Endothelial cell of umbilical vein (primary cell): ENCODE measurements at regions not wholly inside any gene's neighbourhood (a gene's known extent, or its start where the extent isn't known, plus 50 kb on each side); places are given as distances from the start of the nearest gene placed in this dataset.

Source experiments
- BruUV-seq: library from RNA; stranded (reverse); fragments of 400-500 nt; replicated peaks from 2 replicates; lab custom pipeline; 2021; lab: Mats Ljungman, UMichigan
- CTCF ChIA-PET: fragments of 300-600, 350-600 bp; sonication (Branson Sonifier 250); formaldehyde crosslinking; loops from one replicate; lab custom pipeline; 2021; ENCODE audit warnings: antibody characterized with exemption, inconsistent platforms; lab: Charles Lee
- POLR2A ChIA-PET: fragments of 300-600, 350-600 bp; sonication (Branson Sonifier 250); formaldehyde crosslinking; loops from one replicate; lab custom pipeline; 2021; ENCODE audit warnings: antibody characterized with exemption, inconsistent platforms; lab: Charles Lee
- DNase-seq: peaks from one replicate; pipeline ENCODE4 v3.0.0-alpha.2; 2011; ENCODE audit warnings: low read depth, low spot score
- FAIRE-seq: peaks from 2 replicates; lab custom pipeline; 2011; peaks lifted over from hg19 to GRCh38; lab: Jason Lieb, UNC
- H2AFZ ChIP-seq: 2 replicates; pipeline ENCODE4 v1.6.0; 2012; ENCODE audit warnings: low read depth, low read length, control low read depth, inconsistent platforms
- H3K27ac ChIP-seq: 2 replicates; pipeline ENCODE4 v1.5.1; 2011; ENCODE audit warnings: low read depth, mild to moderate bottlenecking, control low read depth, low read length, moderate library complexity; ENCODE audit not compliant: insufficient read depth
- H3K27me3 ChIP-seq, 2 experiments: 2 replicates each; pipeline versions ENCODE4 v1.6.0 to v1.6.1; 2011; ENCODE audit warnings: low read length in 2 of 2, mixed read lengths in 1 of 2; ENCODE audit not compliant: control insufficient read depth in 2 of 2, insufficient read depth in 2 of 2
- H3K36me3 ChIP-seq, 2 experiments: 2 replicates in 1 of 2; 3 replicates in 1 of 2; pipeline ENCODE4 v1.5.1; 2011; ENCODE audit warnings: low read length in 2 of 2, mild to moderate bottlenecking in 1 of 2, moderate library complexity in 1 of 2; ENCODE audit not compliant: control insufficient read depth in 2 of 2, insufficient read depth in 2 of 2; ENCODE audit errors: extremely low read depth in 1 of 2
- H3K4me1 ChIP-seq: 3 replicates; pipeline ENCODE4 v1.5.1; 2011; ENCODE audit warnings: mild to moderate bottlenecking, low read length; ENCODE audit not compliant: control insufficient read depth, insufficient read depth; ENCODE audit errors: extremely low read depth
- H3K4me2 ChIP-seq: 2 replicates; pipeline ENCODE4 v1.6.1; 2011; ENCODE audit warnings: low read length, control low read depth, mixed read lengths; ENCODE audit not compliant: insufficient read depth
- H3K4me3 ChIP-seq, 3 experiments: fragments of 200-600 bp in 1 of 3; sonication (generic), shearing (Covaris generic) in 1 of 3; replicated peaks in 1 of 3; 2 replicates each; pipeline ENCODE4 v1.5.1; 2011 to 2016; ENCODE audit warnings: control low read depth in 3 of 3, low read length in 3 of 3, mild to moderate bottlenecking in 2 of 3, inconsistent platforms in 1 of 3, low read depth in 1 of 3, moderate library complexity in 1 of 3; ENCODE audit not compliant: insufficient read depth in 1 of 3
- H3K79me2 ChIP-seq: 2 replicates; pipeline ENCODE4 v1.6.0; 2012; ENCODE audit warnings: low read length, inconsistent platforms; ENCODE audit not compliant: control insufficient read depth, insufficient read depth
- H3K9ac ChIP-seq: replicated peaks from 2 replicates; pipeline ENCODE3; 2011; ENCODE audit warnings: low read length, control low read depth; ENCODE audit not compliant: insufficient read depth; ENCODE audit errors: extremely low read depth
- H3K9me1 ChIP-seq: replicated peaks from 3 replicates; pipeline ENCODE4 v1.6.0; 2011; ENCODE audit warnings: mild to moderate bottlenecking, low read length; ENCODE audit not compliant: control insufficient read depth, insufficient read depth; ENCODE audit errors: extremely low read depth
- H3K9me3 ChIP-seq: replicated peaks from 2 replicates; pipeline ENCODE4 v1.5.1; 2012; ENCODE audit warnings: low read length, inconsistent platforms; ENCODE audit not compliant: control insufficient read depth, insufficient read depth
- H4K20me1 ChIP-seq: replicated peaks from 2 replicates; pipeline ENCODE3; 2011; ENCODE audit warnings: mild to moderate bottlenecking, low read length; ENCODE audit not compliant: control insufficient read depth, insufficient read depth; ENCODE audit errors: extremely low read depth
- EZH2 ChIP-seq: IDR thresholded peaks from 2 replicates; pipeline ENCODE4 v1.6.1; 2012; ENCODE audit warnings: borderline replicate concordance, low read depth, mild to moderate bottlenecking, moderate library complexity, low read length, inconsistent platforms; ENCODE audit not compliant: severe bottlenecking
- FOS ChIP-seq: IDR thresholded peaks from 2 replicates; pipeline ENCODE4 v1.6.1; 2011; ENCODE audit warnings: mild to moderate bottlenecking, low read length, moderate library complexity, borderline replicate concordance; ENCODE audit not compliant: insufficient read depth
- GATA2 ChIP-seq: IDR thresholded peaks from 2 replicates; pipeline ENCODE4 v1.7.0; 2011; ENCODE audit warnings: low read depth, mild to moderate bottlenecking, moderate library complexity, mixed read lengths, low read length; ENCODE audit not compliant: insufficient read length, insufficient read depth
- JUN ChIP-seq: IDR thresholded peaks from 2 replicates; pipeline ENCODE4 v1.6.1; 2011; ENCODE audit warnings: borderline replicate concordance, low read depth; ENCODE audit not compliant: insufficient read length, insufficient read depth
- MYC ChIP-seq: IDR thresholded peaks from one replicate; pipeline ENCODE4 v1.6.1; 2011; ENCODE audit warnings: mild to moderate bottlenecking, low read depth, low read length
- dilution Hi-C: fragments of 300-500 bp; cut with MboI; formaldehyde crosslinking; loops from one replicate; pipeline ENCODE4 v1.15.0; 2019; ENCODE audit warnings: low sequenced_read_pairs; ENCODE audit not compliant: extremely low pct_ligation_motif_present
- intact Hi-C: fragments of 100-400 bp; cut with micrococcal nuclease; formaldehyde crosslinking; loops from one replicate; pipeline ENCODE4 v1.10.0; 2022
- TF ChIP-seq, protein P1 (sequence below): IDR thresholded peaks from 2 replicates; pipeline ENCODE4 v1.6.1; 2011; ENCODE audit not compliant: insufficient read depth, insufficient read length
- TF ChIP-seq, protein P2 (sequence below), 2 donors: IDR thresholded peaks; 1 replicate in 1 of 2; 2 replicates in 1 of 2; pipeline ENCODE4 v1.5.1; 2011; ENCODE audit warnings: low read length in 2 of 2, mild to moderate bottlenecking in 2 of 2, moderate library complexity in 2 of 2, control low read depth in 1 of 2, inconsistent platforms in 1 of 2, low read depth in 1 of 2; ENCODE audit not compliant: insufficient read depth in 1 of 2; ENCODE audit errors: extremely low read depth in 1 of 2

- H3K27ac ChIP-seq, result no peak overlapping the region
- H3K9ac ChIP-seq, result no peak overlapping the region
- ChIA-PET CTCF (interaction anchor here (1.1 kb wide), 1 partner anchor 15 kb away, joined by 3 read pairs; no protein-coding TSS in a partner anchor), POLR2A (no interaction called here)
- DNase-seq (no peak), FAIRE-seq (no peak)
- BruUV-seq, result no TSS peak
- H3K27me3 ChIP-seq, result no peaks in the 10 kb centered on the region
- dilution Hi-C loops, result no loop called here
- H3K79me2 ChIP-seq, result no peaks in the 10 kb centered on the region
- no peaks in the 10 kb centered on the region for H3K4me1 ChIP-seq
- no peak overlapping the region for H2AFZ ChIP-seq
- intact Hi-C loops, result no loop called here
- TF ChIP-seq MYC (no peak), FOS (no peak), JUN (no peak), GATA2 (no peak), EZH2 (no peak)
- TF ChIP-seq, protein P1, sequence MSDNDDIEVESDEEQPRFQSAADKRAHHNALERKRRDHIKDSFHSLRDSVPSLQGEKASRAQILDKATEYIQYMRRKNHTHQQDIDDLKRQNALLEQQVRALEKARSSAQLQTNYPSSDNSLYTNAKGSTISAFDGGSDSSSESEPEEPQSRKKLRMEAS, result no peak
- TF ChIP-seq, protein P2, sequence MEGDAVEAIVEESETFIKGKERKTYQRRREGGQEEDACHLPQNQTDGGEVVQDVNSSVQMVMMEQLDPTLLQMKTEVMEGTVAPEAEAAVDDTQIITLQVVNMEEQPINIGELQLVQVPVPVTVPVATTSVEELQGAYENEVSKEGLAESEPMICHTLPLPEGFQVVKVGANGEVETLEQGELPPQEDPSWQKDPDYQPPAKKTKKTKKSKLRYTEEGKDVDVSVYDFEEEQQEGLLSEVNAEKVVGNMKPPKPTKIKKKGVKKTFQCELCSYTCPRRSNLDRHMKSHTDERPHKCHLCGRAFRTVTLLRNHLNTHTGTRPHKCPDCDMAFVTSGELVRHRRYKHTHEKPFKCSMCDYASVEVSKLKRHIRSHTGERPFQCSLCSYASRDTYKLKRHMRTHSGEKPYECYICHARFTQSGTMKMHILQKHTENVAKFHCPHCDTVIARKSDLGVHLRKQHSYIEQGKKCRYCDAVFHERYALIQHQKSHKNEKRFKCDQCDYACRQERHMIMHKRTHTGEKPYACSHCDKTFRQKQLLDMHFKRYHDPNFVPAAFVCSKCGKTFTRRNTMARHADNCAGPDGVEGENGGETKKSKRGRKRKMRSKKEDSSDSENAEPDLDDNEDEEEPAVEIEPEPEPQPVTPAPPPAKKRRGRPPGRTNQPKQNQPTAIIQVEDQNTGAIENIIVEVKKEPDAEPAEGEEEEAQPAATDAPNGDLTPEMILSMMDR (IDR thresholded peaks at IDR 0.05; ENCODE audit: extremely low read depth in 1 of 2, insufficient read depth in 1 of 2, low read depth in 1 of 2, low read length in 2 of 2), result no peak
- no peaks in the 10 kb centered on the region for H3K36me3 ChIP-seq
- H3K9me3 ChIP-seq, result no peaks in the 10 kb centered on the region
- no peak overlapping the region for H3K4me2 ChIP-seq
- H4K20me1 ChIP-seq, result no peaks in the 10 kb centered on the region
- no peaks in the 10 kb centered on the region for H3K9me1 ChIP-seq
- H3K4me3 ChIP-seq, result no peak overlapping the region
These were observed 253.2 kb downstream of the POLR1F start for GRCh38 chr7:19455623-19456022.
